ENCODE measurements at regions not wholly inside any gene's neighbourhood (a gene's known extent, or its start where the extent isn't known, plus 50 kb on each side); places are given as distances from the start of the nearest gene placed in this dataset.

DNA sequence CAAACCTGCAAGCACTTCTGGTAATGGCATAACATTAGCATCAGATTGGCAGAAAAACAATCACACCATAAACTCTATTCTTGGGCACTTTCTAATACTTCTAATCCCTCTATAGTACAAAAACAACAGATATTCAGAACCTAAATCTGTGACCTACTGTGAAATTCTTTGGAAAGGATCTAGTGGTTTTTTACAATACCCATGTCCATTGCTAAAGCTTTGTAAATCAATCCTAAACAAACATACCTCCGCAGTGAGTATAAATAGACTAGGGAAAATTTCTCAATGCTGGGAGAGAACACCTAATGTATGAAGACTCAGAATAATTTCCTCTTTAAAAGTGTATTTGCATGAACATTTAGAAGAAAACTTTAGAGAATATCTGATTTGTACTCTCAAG, 1098.5 kb upstream of the DDX18 start:
- TF ChIP-seq, protein P1, sequence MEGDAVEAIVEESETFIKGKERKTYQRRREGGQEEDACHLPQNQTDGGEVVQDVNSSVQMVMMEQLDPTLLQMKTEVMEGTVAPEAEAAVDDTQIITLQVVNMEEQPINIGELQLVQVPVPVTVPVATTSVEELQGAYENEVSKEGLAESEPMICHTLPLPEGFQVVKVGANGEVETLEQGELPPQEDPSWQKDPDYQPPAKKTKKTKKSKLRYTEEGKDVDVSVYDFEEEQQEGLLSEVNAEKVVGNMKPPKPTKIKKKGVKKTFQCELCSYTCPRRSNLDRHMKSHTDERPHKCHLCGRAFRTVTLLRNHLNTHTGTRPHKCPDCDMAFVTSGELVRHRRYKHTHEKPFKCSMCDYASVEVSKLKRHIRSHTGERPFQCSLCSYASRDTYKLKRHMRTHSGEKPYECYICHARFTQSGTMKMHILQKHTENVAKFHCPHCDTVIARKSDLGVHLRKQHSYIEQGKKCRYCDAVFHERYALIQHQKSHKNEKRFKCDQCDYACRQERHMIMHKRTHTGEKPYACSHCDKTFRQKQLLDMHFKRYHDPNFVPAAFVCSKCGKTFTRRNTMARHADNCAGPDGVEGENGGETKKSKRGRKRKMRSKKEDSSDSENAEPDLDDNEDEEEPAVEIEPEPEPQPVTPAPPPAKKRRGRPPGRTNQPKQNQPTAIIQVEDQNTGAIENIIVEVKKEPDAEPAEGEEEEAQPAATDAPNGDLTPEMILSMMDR (conservative IDR thresholded peaks at IDR 0.05; ENCODE audit: low read length), result no peak
- no peak for TF ChIP-seq EZH2phosphoT487 (IDR thresholded peaks at IDR 0.05; ENCODE audit: borderline replicate concordance, low read depth, low read length)
